ENCODE measurements at regions not wholly inside any gene's neighbourhood (a gene's known extent, or its start where the extent isn't known, plus 50 kb on each side); places are given as distances from the start of the nearest gene placed in this dataset.

- RAD21 ChIA-PET (ENCODE audit: low non-redundant PET in 1 of 2, low total read pairs in 2 of 2, uncharacterized antibody in 2 of 2, unreplicated experiment in 2 of 2) = no interaction called here
- no peak for ATAC-seq
- H4K20me1 ChIP-seq (ENCODE audit: insufficient read depth) = no peaks in the 10 kb centered on the region
- no peak overlapping the region for H3K4me2 ChIP-seq (ENCODE audit: low read length)
- TF ChIP-seq RAD21 (IDR thresholded peaks at IDR 0.05; ENCODE audit: low read depth) (no peak), POLR2A (IDR thresholded peaks at IDR 0.05; ENCODE audit: borderline replicate concordance, extremely low read depth, insufficient read depth, insufficient read length) (no peak), EGR1 (IDR thresholded peaks at IDR 0.05; ENCODE audit: low read depth) (no peak), ZBTB33 (IDR thresholded peaks at IDR 0.05; ENCODE audit: extremely low read depth, insufficient replicate concordance, low read length) (no peak), SRF (IDR thresholded peaks at IDR 0.05; ENCODE audit: low read depth) (no peak), POLR2AphosphoS5 (IDR thresholded peaks at IDR 0.05; ENCODE audit: low read depth, low read length) (no peak), ELF1 (IDR thresholded peaks at IDR 0.05; ENCODE audit: borderline replicate concordance, low read depth) (no peak)
- intact Hi-C loops (cut with micrococcal nuclease) = loop anchor here (5.0 kb wide), 1 partner anchor 225 kb away; no protein-coding TSS in a partner anchor
- CTCF ChIA-PET = no interaction called here
- H3K4me1 ChIP-seq (ENCODE audit: control insufficient read depth in 1 of 2, insufficient read depth in 2 of 2, low read length in 2 of 2) = peaks cover 0 to 2% of the 10 kb centered on the region in 2 experiments; a peak in 2 of 4 replicates
- no peaks in the 10 kb centered on the region for H3K27me3 ChIP-seq (ENCODE audit: insufficient read depth, low read length)
- no peaks in the 10 kb centered on the region for H3K9me2 ChIP-seq (ENCODE audit: insufficient read depth)
- no peaks in the 10 kb centered on the region for H3K36me3 ChIP-seq (ENCODE audit: control insufficient read depth in 1 of 2, insufficient read depth in 2 of 2, low read length in 2 of 2)
- BruUV-seq (replicated peaks) = no TSS peak
- DNase-seq (ENCODE audit: low read depth, low spot score) = no peak
- H3K9me3 ChIP-seq (ENCODE audit: control insufficient read depth in 1 of 2, insufficient read depth in 1 of 2, low read depth in 1 of 2, low read length in 2 of 2) = peaks cover 0 to 8% of the 10 kb centered on the region in 2 experiments; a peak in 1 of 4 replicates
- no peaks in the 10 kb centered on the region for H3K79me2 ChIP-seq (ENCODE audit: insufficient read depth, low read length)
- POLR2A ChIA-PET = no interaction called here
- no peak overlapping the region for H3K9ac ChIP-seq (ENCODE audit: low read length)
- no peak overlapping the region for H2AFZ ChIP-seq (ENCODE audit: low read depth, low read length, poor library complexity, severe bottlenecking)
- no peak overlapping the region for H3K4me3 ChIP-seq (replicated peaks in 1 of 2; ENCODE audit: low read depth in 1 of 2, low read length in 2 of 2)
- H3K27ac ChIP-seq (ENCODE audit: low read depth, low read length) = no peak overlapping the region
These were observed 71.3 kb upstream of the TOP1 start for GRCh38 chr20:40957265-40957760.

- Histone ChIP-seq H3K4me1 (ENCODE audit: control insufficient read depth in 1 of 2, insufficient read depth in 2 of 2, low read length in 2 of 2) (peaks cover 0 to 9% of the 10 kb centered on the region in 2 experiments; a peak in 3 of 4 replicates), H3K9ac (ENCODE audit: low read length) (no peak overlapping the region), H3K4me3 (replicated peaks in 1 of 2; ENCODE audit: low read depth in 1 of 2, low read length in 2 of 2) (no peak overlapping the region), H3K27me3 (ENCODE audit: insufficient read depth, low read length) (no peaks in the 10 kb centered on the region), H3K9me3 (ENCODE audit: control insufficient read depth in 1 of 2, insufficient read depth in 1 of 2, low read depth in 1 of 2, low read length in 2 of 2) (peaks cover 0 to 8% of the 10 kb centered on the region in 2 experiments; a peak in 1 of 4 replicates), H3K79me2 (ENCODE audit: insufficient read depth, low read length) (no peaks in the 10 kb centered on the region), H4K20me1 (ENCODE audit: insufficient read depth) (no peaks in the 10 kb centered on the region), H3K36me3 (ENCODE audit: control insufficient read depth in 1 of 2, insufficient read depth in 2 of 2, low read length in 2 of 2) (no peaks in the 10 kb centered on the region), H3K27ac (ENCODE audit: low read depth, low read length) (no peak overlapping the region), H3K4me2 (ENCODE audit: low read length) (no peak overlapping the region), H3K9me2 (ENCODE audit: insufficient read depth) (no peaks in the 10 kb centered on the region), H2AFZ (ENCODE audit: low read depth, low read length, poor library complexity, severe bottlenecking) (no peak overlapping the region)
- ChIA-PET POLR2A (no interaction called here), CTCF (no interaction called here), RAD21 (ENCODE audit: low non-redundant PET in 1 of 2, low total read pairs in 2 of 2, uncharacterized antibody in 2 of 2, unreplicated experiment in 2 of 2) (no interaction called here)
- DNase-seq (ENCODE audit: low read depth, low spot score) = no peak
- no peak for ATAC-seq
- no TSS peak for BruUV-seq (replicated peaks)
- intact Hi-C loops (cut with micrococcal nuclease) = loop anchor here (5.0 kb wide), 1 partner anchor 226 kb away; no protein-coding TSS in a partner anchor
- TF ChIP-seq CBX3 (IDR thresholded peaks at IDR 0.05; ENCODE audit: low read depth) (no peak), ZFX (IDR thresholded peaks at IDR 0.05) (no peak), FOSL1 (IDR thresholded peaks at IDR 0.05; ENCODE audit: low read depth) (no peak), SRF (IDR thresholded peaks at IDR 0.05; ENCODE audit: low read depth) (no peak), TCF7L2 (IDR thresholded peaks at IDR 0.05; ENCODE audit: borderline replicate concordance, extremely low read depth, insufficient read depth, insufficient read length) (no peak), POLR2AphosphoS5 (IDR thresholded peaks at IDR 0.05; ENCODE audit: low read depth, low read length) (no peak), ZNF274 (IDR thresholded peaks at IDR 0.05; ENCODE audit: low read depth, low read length) (no peak), MAX (IDR thresholded peaks at IDR 0.05) (no peak), ATF3 (IDR thresholded peaks at IDR 0.05) (no peak), EGR1 (IDR thresholded peaks at IDR 0.05; ENCODE audit: low read depth) (no peak), POLR2A (IDR thresholded peaks at IDR 0.05; ENCODE audit: borderline replicate concordance, extremely low read depth, insufficient read depth, insufficient read length) (no peak), YY1 (IDR thresholded peaks at IDR 0.05; ENCODE audit: extremely low read depth, insufficient replicate concordance, low read depth, low read length) (no peak)
These were observed 70.0 kb upstream of the TOP1 start for GRCh38 chr20:40958598-40958997.
